ENCODE measurements at regions not wholly inside any gene's neighbourhood (a gene's known extent, or its start where the extent isn't known, plus 50 kb on each side); places are given as distances from the start of the nearest gene placed in this dataset.

- Histone ChIP-seq H3K9me3 (ENCODE audit: control insufficient read depth, low read depth, low read length) (no peaks in the 10 kb centered on the region), H3K14ac (ENCODE audit: insufficient read depth, low read length) (no peak overlapping the region), H2AK5ac (ENCODE audit: insufficient read length, low read length) (no peak overlapping the region), H4K20me1 (ENCODE audit: control insufficient read depth, insufficient read depth, insufficient read length) (no peaks in the 10 kb centered on the region), H3K23ac (ENCODE audit: insufficient read length, low read depth, low read length) (no peak overlapping the region), H3K9ac (ENCODE audit: extremely low read depth, insufficient read length, low read length) (no peak overlapping the region), H3K56ac (ENCODE audit: insufficient read length, low read depth, low read length) (no peak overlapping the region), H2BK20ac (ENCODE audit: low read depth, low read length, poor library complexity, severe bottlenecking) (no peak overlapping the region), H3K4me1 (ENCODE audit: insufficient read depth, low read length) (no peaks in the 10 kb centered on the region), H3K4ac (ENCODE audit: low read depth, low read length) (no peak overlapping the region), H4K5ac (ENCODE audit: insufficient read length, low read depth, low read length) (no peak overlapping the region), H2BK12ac (ENCODE audit: insufficient read length, low read depth, low read length) (no peak overlapping the region), H3K23me2 (ENCODE audit: insufficient read length, low read depth, low read length, poor library complexity, severe bottlenecking) (no peaks in the 10 kb centered on the region), H3K79me1 (ENCODE audit: insufficient read depth, low read depth, low read length, poor library complexity, severe bottlenecking) (no peaks in the 10 kb centered on the region), H2BK5ac (ENCODE audit: insufficient read length, low read length) (no peak overlapping the region), H3T11ph (ENCODE audit: low read length) (no peak overlapping the region), H4K8ac (replicated peaks; ENCODE audit: insufficient read length, low read depth, low read length) (no peak overlapping the region), H2BK15ac (ENCODE audit: low read depth, low read length) (no peak overlapping the region), H3K79me2 (ENCODE audit: insufficient read depth, low read length) (no peaks in the 10 kb centered on the region), H3K18ac (ENCODE audit: insufficient read length, low read depth, low read length) (no peak overlapping the region), H2AFZ (ENCODE audit: low read length) (no peak overlapping the region), H2BK120ac (ENCODE audit: low read depth, low read length, poor library complexity, severe bottlenecking) (no peak overlapping the region), H3K27ac (ENCODE audit: insufficient read length, low read depth, low read length) (no peak overlapping the region), H3K27me3 (ENCODE audit: insufficient read depth, low read length) (no peaks in the 10 kb centered on the region), H3K4me2 (ENCODE audit: insufficient read depth, insufficient read length, low read length) (no peak overlapping the region), H4K91ac (ENCODE audit: insufficient read length, low read depth, low read length) (no peak overlapping the region)
- H3K27ac Mint-ChIP-seq: no peak overlapping the region
- no peaks in the 10 kb centered on the region; a peak in 1 of 7 replicates for H3K36me3 Mint-ChIP-seq (ENCODE audit: insufficient read depth in 1 of 3, low read depth in 3 of 3)
- H3K4me1 Mint-ChIP-seq: no peaks in the 10 kb centered on the region
- H3K9me3 Mint-ChIP-seq: no peaks in the 10 kb centered on the region
- H3K4me3 Mint-ChIP-seq: no peak overlapping the region
- TF ChIP-seq CTCF (conservative IDR thresholded peaks at IDR 0.05): no peak
- DNase-seq: no peak
- WGBS (ENCODE audit: extremely low coverage, insufficient read length, low lambda C conversion rate): no CpG with 5 or more reads among the region's 3 CpGs
- H3K27me3 Mint-ChIP-seq (ENCODE audit: low read depth): no peaks in the 10 kb centered on the region
Observed at GRCh38 chr5:51002368-51002767, 335.9 kb downstream of the PARP8 start.
